ENCODE measurements at regions not wholly inside any gene's neighbourhood (a gene's known extent, or its start where the extent isn't known, plus 50 kb on each side); places are given as distances from the start of the nearest gene placed in this dataset.

GRCh38 chr12:92529944-92530343 is 172.8 kb upstream of the PLEKHG7 start:
- no peak for TF ChIP-seq ZNF274 (IDR thresholded peaks at IDR 0.05; ENCODE audit: low read depth, low read length)
- no peak for TF ChIP-seq YY1 (IDR thresholded peaks at IDR 0.05; ENCODE audit: insufficient read depth, insufficient read length)
- TF ChIP-seq SUZ12 (IDR thresholded peaks at IDR 0.05; ENCODE audit: extremely low read depth, insufficient read depth, insufficient read length) = no peak
